NCI-H446 treated with DMSO at 0.1 percent for 48 hours (cell line): ENCODE measurements at regions not wholly inside any gene's neighbourhood (a gene's known extent, or its start where the extent isn't known, plus 50 kb on each side); places are given as distances from the start of the nearest gene placed in this dataset.

Source experiments
- DNase-seq: peaks from one replicate; lab custom pipeline; 2025; lab: John Stamatoyannopoulos, UW

DNA sequence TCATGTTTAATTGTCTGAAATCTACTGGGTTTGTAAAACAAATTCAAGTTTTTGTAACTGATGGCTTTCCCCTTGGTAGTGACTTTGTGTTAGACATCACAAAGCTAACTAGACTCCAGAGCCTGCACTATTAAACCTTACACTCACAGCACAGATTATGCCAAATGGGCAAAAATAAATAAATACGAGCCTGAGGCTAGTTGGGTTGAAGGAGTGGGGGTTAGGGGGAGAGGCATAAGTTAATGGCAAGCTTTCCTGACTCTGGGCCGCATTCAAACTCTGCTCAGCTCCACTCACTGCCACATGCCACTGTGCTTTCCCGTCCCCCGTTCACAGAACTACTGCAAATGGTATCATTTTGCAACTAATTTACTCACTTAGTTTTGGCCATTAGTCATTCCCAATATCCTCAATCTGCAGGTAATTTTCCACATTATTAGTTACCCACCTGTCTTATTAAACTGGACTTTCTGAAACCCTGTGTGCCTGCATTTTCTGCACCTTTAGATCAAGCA is 1079.9 kb upstream of the PIK3C3 start:
- no peak for DNase-seq

DNA sequence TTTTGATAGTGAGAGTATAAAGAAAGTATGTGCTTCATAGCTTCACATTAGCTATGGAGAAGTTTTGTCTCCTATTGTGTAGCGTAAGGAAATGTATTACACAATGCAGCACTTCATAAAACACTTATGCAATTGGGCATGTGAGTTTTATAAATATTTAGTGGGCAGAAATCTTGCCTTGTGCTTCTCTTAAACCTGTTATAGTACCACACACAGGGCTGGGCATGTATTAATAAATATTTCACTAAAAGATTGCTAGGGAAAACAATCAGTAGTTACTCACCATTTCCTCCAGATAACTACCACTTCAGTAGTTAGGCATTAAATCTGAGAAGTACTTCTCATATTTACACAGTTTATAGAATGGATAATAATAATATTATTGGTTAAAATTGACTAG is 1080.8 kb upstream of the PIK3C3 start:
- no peak for DNase-seq

DNA sequence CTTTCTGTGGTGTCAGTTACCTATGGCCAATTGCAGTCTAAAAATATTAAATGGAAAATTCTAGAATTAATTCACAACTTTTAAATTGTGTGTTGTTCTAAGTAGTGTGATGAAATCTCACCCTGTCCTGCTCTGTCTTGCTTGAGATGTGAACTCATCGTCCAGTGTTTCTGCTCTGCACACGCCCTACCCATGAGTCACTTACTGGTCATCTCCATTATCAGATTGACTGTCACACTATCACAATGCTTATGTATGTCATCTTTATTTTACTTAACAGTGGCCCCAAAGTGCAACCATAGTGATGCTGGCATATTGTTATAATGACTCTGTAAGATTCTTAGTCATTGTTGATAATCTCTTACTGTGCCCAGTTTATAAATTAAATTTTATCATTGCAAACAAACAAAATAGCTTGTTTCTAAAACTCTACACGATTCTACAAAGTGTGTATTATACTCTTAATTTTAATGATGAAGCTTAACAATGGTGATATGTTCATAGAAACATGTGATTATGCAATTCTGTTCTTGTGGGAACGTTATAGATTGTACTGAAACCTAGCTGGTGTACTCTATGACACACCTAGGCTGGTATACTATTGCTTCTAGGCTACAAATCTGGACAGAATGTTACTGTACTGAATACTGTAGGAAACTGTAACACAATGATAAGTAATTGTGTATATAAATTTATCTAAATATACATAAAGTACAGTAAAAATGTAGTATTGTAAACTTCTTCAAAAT is 1086.8 kb upstream of the PIK3C3 start:
- no peak for DNase-seq

DNA sequence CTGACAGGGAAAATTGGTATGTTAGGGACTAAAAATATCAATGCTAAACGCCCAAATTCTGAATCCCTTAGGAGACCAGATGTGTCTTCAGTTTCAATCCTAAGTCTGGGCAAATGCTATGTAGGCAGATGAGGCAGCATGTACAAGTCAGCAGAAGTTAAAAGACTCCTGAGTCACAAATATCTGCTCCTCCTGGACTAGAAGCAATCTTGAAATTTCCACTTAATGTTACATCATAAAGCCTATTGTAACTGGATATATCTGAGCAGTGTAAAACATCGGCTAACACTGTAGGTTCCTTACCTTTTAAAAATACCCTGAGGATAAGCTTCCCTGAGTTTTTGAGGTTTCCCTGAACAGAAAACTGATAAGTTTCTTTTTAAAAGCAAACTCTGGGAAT is 1087.6 kb upstream of the PIK3C3 start:
- DNase-seq: no peak

DNA sequence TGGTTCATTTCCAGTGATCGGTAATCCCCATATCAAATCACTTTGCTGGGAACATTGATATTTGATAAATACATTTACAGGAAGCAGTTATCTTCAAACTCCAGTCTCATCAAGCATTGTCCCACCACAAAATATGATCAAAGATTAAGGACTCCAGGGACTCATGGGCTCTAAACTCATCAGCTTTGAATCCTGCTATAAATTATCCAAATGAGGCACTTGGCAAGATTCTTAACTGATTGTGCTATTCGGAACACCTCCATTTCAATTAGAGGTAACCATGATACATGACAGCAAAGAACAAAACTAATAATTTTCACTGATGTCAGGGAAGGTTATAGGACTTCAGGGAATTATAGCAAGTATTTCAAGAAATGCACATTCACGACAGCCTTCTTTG is 1088.1 kb upstream of the PIK3C3 start:
- DNase-seq: no peak

DNA sequence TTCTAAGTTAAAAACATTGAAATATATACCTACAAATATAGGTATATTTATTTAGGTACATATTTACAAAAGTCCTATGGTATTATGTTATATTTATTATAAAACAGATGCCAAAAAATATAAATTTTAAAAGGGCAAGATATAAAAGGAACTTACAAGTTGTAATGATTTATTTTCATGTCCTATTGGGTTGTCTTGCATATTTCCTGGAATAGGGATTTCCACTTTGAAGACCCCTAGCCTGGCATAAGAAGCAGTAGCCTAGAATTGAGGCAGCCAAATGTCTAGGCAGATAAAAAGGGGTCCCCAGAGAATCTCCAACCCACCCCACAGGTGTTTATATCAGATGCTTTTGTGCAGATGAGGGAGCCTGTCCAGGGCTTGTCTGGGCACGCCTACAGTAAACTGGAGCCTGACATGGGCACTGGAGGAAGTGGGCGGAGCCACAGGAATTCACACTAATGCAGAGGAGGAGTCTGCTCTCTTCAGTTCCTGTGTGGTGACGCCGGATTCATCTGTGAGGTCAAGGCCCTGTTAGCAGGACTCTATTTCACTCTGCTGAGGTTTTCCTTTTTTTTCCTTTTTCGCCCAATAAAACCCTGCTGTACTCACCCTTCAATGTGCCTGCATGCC is 1088.9 kb upstream of the PIK3C3 start:
- no peak for DNase-seq

DNA sequence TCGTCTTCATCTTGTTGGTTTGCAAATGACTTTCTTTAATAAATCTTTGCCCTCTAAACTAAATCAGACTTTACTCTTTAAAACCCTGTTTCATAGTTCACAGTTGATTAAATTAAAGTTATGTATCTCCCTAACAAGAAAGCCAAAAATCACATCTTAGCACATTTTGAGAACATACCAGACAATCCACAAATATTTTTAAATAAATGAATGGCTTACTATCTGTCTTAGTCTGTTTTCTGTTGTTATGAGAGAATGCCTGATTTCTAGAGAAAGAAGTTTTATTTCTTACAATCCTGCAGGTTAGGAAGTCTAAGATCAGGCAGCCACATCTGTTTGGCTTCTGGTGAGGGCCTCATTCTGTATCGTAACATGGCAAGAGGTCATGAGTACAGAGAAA is 1090.2 kb upstream of the PIK3C3 start:
- DNase-seq: no peak

DNA sequence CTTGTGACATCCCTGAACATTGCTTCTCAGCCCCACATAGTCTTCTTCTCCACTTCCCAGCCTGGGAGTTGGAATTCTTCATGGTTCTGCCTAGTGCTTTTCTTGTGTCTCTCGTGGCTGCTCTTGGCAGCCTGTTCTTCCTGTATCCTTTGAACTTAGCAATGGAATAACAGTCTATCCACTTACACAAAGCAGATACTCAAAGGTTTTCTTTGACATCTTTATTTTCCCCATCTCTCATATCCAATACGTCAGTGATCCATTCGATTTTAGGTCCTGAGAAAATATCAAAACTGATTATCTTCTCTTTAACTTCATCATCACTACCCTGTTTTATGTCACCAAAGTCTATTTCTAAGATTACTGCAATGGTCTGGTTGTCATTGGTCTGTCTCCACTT is 1091.2 kb upstream of the PIK3C3 start:
- no peak for DNase-seq

DNA sequence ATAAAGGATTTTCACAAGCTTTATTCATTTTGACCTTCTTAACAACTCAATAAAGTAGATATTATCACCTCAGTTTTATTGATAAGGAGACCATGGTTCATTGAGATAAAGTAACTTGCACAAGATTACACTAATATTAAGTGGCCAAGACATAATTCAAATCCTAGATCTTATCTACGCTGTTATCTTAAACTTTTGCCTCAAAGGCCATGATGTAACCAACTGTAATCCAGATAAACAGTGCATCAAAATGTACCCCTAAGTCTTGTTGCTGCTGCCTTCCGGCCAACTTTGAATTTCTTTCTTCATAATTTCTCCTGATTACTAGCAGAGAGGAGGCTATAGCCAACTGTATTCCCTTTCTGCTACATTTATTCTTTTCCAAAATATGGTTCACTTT is 1094.8 kb upstream of the PIK3C3 start:
- DNase-seq: no peak

DNA sequence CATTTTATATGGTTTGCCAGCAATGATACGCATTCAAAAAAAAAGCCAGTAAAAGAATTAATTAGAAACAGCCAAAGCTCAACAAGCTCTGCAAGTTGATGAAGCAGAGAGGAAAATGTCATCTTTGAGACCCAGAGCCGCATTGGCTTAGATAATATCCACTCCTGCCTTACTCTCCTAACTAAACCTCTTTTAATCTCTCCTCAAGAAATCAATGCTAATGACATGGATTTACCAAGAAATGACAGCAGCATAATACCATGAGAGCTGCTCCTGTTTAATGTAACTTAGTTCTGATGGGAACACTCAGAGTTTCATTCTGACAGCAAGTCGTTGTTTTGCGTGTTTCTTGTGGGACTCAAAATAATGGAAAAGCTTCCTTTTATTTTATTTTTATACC is 1099.4 kb upstream of the PIK3C3 start:
- no peak for DNase-seq

DNA sequence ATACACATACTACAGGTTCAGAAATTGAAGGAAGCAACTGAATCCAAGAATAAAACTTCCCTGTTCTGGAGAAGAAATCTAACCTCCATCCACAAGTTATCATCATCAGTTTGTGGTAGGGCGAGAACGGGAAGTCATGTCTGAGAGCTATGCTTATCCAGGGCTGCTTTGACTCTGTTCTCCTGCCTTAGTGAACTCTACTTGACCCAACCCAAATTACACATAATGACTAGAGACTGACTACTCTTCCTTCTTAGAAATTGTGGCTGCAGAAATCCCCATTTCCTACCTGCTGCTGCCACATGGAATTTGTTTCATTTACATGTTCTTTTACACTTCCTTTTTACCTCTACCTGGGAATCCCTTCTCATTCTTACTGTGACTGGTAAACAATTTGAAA is 1102.6 kb upstream of the PIK3C3 start:
- DNase-seq: no peak

DNA sequence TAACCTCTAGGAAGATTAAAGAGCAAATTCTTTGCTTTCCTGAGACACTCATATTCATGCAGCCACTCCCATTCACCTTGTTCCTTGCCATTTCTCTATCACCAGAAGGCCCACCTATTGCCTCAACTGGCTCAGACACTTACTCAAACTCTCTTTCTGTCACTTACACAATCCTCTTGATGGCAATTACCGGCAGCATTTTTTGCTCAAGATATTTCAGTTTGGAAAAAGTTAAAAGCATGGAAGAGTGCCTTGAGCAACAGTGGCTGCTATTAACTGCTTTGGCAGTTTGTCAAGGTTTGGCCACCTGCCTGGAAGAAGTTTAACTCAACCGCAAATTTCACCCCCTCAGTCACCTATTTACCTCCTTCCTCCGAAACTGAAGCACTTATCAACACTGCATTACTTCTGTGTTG is 1104.0 kb upstream of the PIK3C3 start:
- no peak for DNase-seq

DNA sequence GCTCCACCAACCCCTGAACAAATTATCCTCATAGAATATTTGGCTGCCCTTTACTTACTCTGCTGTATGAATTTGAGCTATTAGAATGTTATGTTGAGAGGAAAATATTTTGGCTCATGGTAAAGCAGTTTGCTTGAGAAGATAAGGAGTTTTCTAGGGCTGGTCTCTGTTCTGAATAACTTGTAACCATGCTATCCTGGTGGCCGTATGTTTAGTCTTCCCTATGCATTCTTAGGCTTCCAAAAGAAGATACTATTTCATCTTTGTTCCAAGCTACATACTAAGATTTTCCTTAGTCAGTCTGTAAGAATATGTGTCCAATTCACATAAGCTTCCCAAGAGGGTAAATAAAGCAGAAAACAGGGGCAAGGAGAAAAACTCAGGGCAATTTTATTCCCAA is 1105.1 kb upstream of the PIK3C3 start:
- DNase-seq: no peak

DNA sequence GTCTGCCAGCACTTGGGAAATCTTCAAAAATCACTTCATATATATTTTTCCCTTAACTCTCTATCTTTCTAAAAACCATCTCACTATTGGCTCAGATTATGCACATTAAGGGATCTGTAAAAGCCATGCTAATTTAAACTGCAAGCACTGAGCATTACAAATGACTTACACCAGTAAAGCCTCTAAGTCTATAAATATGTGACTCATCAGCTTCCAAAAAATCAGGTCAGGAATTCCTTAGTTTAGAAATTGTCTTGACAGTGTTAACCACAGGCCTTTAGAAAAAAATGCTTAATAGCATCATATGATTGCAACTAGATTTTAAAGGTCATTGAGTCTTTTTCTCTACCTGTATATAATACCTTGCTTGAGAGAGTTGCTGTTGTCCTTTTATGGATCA is 1113.6 kb upstream of the PIK3C3 start:
- no peak for DNase-seq

DNA sequence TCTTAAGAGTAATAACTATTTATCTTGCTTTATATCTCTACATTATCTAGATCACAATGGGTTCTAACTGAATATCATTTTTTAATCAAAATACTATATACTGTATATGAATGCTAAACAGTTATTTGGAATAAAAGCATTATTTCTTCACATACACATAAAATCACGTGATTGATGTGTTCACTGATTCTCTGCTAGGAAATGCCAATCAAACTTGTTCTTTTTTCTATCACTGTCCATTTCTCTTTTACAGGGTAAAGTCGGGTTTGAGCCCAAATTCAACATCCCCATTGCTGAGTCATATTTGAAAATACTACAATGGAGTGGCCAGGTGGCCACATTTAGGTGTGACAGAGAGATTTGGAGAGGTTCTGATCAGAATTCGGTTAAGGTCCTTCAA is 1114.0 kb upstream of the PIK3C3 start:
- DNase-seq: no peak

DNA sequence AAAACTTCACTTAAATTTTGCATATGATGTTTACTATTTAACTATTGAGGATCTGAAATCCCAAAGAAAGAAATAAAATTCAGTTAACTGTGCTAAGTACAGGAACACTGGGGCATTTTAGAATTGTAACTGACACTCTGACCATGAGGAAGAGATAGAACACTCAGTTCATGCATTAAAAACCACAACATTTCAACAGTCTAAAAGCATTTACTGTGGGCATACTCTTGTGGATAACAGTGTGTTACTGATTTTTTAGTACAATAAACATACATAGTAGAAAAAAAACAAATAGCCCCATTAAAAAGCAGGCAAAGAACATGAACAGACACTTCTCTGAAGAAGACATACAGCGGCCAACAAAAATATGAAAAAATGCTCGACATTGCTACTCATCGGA is 1122.7 kb upstream of the PIK3C3 start:
- DNase-seq: no peak

DNA sequence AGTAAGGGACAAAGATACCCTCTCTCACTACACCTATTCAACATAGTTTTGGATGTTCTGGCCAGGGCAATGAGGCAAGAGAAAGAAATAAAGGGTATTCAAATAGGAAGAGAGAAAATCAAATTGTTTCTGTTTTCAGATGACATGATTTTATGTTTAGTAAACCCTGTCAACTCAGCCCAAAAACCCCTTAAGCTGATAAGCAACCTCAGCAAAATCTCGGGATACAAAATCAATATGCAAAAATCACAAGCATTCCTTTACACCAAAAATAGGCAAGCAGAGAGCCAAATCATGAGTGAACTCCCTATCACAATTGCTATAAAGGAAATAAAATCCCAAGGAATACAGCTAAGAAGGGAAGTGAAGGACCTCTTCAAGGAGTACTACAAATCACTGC is 1130.7 kb upstream of the PIK3C3 start:
- no peak for DNase-seq

DNA sequence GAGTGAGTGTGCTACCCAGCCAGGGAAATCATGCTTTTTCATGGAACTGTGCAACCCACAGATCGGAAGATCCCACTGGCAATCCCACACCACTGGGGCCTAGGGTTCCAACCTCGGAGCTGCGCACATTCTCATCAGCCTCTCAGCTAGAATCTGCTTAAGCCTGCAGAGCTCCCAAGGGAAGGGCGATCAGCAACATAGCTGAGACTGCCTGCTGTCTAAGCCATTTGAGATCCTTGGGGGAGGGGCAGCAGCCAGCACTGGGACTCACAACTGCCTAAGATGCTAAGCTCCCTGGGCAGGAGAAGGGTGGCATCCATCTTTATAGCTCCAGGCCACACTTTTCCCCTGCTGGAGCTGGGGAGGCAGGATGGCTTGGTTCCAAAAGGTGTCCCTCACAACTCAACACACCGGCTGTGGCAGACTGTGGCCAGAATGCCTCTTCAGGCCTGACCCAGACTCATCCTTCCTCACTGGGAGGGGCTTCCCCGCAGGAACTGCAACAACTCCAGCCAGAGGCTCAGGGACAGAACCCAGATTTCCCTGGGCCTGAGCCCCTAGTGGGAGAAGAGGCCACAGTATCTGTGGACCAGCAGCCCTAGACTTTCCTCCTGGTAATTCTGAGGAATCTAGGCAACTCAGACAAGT is 1133.3 kb upstream of the PIK3C3 start:
- no peak for DNase-seq

DNA sequence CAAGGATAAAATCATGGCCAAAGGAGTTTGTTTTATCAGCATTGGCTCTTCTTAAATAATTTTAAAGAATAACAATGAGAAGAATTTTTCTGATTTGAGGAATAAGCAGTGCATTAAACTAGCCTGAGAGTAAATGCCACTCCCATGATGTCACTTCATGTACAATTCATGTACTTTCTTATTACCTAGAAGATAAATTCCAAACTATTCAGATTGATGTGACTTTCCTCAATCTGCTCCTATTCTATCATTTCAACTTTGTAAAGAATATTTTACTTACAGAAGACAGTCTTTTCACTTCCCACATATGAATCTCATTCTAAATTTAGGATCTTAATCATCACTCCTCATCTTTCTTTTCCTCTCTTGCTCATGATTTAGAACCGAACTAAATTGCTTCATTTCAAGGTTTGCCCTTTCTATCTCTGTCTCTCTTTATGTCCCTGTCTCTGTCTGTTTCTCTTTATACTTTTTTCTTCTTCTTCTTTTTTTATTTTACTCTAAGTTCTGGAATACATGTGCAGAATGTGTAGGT is 1142.0 kb upstream of the PIK3C3 start:
- DNase-seq: no peak

DNA sequence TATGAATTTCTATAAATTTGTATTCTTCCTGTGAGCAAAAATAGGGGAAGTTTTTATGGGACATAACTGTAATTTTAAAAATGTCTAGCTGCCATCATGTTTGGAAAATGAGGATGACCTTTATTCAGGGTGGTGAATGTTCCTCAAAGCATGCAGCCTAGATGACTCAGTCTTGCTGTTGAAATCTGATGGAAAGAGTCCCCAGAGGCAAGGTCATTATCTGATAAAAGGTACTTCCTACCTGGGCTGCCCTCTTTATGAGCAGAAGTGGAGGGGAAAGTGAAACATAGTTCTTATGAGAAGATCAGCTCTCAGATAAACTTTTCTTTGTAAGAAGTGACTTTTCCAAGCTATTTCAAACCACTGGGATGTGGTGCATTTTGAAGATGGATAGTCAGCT is 1144.7 kb upstream of the PIK3C3 start:
- no peak for DNase-seq

DNA sequence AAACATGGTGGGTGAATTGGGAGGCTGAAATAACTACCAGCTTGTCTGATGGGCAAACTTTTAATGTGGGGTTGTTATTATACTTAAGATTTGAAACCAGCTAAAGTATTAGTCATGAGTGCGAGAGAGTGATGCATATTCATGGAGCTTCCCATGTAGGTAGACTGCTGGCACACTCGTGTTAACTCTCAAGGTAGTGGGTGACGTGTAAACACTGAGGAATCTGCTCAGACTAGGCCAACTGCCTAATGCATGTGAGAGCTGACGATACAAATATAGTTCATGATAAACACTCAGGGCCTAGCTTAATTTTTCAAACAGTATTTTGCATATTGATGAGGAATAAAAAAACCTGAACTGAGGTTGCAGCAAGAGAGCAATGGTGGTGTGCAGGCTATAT is 1165.7 kb upstream of the PIK3C3 start:
- DNase-seq: no peak

DNA sequence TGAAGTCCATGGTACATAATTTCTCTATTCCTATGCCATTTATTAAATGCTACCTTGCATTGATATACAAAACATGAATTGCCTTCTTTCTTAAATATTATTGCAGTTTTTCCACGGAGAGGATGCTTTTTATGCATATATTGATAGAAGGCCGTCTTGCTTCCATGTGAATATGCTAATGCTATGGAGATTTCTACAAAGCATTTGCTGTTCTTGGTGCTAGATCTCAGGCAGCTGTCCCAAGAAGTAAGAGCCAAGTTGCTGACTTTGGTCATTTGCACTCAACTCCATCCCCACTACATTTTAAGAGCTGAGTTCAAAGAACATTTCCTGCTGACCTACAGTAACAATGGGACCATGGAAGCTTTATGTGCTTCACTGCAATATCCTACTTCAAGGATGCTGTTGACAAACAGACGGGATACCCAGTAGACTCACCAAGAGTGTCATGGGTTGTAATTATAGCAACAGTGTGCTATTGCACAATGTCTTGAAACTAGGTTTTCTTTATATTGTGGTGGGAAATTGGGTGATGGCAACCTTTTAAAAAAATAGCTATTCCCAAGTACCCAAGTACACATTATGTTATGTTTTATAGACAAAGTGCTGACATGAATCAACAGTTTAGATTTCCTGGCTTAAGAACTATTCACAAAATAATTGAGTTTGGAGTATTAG is 1172.4 kb upstream of the PIK3C3 start:
- DNase-seq: no peak

DNA sequence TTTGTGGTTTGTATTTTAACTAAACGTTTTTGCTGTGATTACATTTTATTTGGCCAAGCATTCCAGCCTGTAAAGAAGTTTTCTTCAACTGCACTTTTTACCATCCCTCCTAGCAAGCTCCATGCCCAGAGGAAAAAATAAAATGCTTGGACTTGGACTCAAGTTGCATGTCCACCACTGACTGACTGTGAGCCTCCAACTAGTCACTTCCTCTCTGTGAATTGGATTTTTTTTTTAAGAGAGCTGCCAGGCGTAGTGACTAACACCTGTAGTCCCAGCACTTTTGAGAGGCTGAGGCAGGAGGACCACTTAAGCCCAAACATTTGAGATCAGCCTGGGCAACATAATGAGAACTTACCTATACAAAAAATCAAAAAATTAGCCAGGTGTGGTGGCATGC is 1185.2 kb upstream of the PIK3C3 start:
- DNase-seq: no peak
